Mesenchymal stem cell (in vitro differentiated cells and primary cell): ENCODE measurements at regions not wholly inside any gene's neighbourhood (a gene's known extent, or its start where the extent isn't known, plus 50 kb on each side); places are given as distances from the start of the nearest gene placed in this dataset.

ENCODE experiments used
- DNase-seq: peaks from one replicate; pipeline ENCODE4 v3.0.0-alpha.2; 2013
- H2AFZ ChIP-seq: one replicate; pipeline ENCODE4 v1.6.1; 2013; ENCODE audit warnings: low read depth, mild to moderate bottlenecking, control low read depth, inconsistent platforms, low read length, moderate library complexity
- H2AK5ac ChIP-seq: 2 replicates; pipeline ENCODE4 v1.6.1; 2013; ENCODE audit warnings: low read length, moderate library complexity, mild to moderate bottlenecking, inconsistent platforms; ENCODE audit not compliant: severe bottlenecking
- H2BK120ac ChIP-seq: one replicate; pipeline ENCODE4 v1.6.1; 2013; ENCODE audit warnings: low read depth, mild to moderate bottlenecking, inconsistent platforms, low read length, moderate library complexity
- H2BK12ac ChIP-seq, 2 experiments: one replicate each; pipeline ENCODE4 v1.6.1; 2013; ENCODE audit warnings: inconsistent platforms in 2 of 2, low read length in 2 of 2, mild to moderate bottlenecking in 2 of 2, moderate library complexity in 2 of 2, control low read depth in 1 of 2
- H2BK15ac ChIP-seq: one replicate; pipeline ENCODE4 v1.6.1; 2013; ENCODE audit warnings: mild to moderate bottlenecking, low read depth, inconsistent platforms; ENCODE audit not compliant: poor library complexity, severe bottlenecking
- H2BK5ac ChIP-seq: 2 replicates; pipeline ENCODE4 v1.6.1; 2013; ENCODE audit warnings: low read depth, mild to moderate bottlenecking, low read length, control low read depth, inconsistent platforms; ENCODE audit not compliant: poor library complexity, severe bottlenecking
- H3K14ac ChIP-seq, 2 experiments: one replicate each; pipeline ENCODE4 v1.6.1; 2013; ENCODE audit warnings: inconsistent platforms in 2 of 2, low read length in 2 of 2, control low read depth in 1 of 2, mild to moderate bottlenecking in 1 of 2, moderate library complexity in 1 of 2
- H3K18ac ChIP-seq, 2 experiments: one replicate each; pipeline ENCODE4 v1.6.1; 2013; ENCODE audit warnings: inconsistent platforms in 2 of 2, low read length in 2 of 2, control low read depth in 1 of 2, low read depth in 1 of 2, mild to moderate bottlenecking in 1 of 2
- H3K23ac ChIP-seq, 2 experiments: one replicate each; pipeline ENCODE4 v1.6.1; 2013; ENCODE audit warnings: inconsistent platforms in 2 of 2, low read length in 2 of 2, mild to moderate bottlenecking in 2 of 2, moderate library complexity in 2 of 2, control low read depth in 1 of 2
- H3K27ac ChIP-seq: 2 replicates; pipeline ENCODE4 v1.5.1; 2013; ENCODE audit warnings: mild to moderate bottlenecking, moderate library complexity, low read length, control low read depth, inconsistent platforms; ENCODE audit not compliant: poor library complexity, severe bottlenecking
- H3K27me3 ChIP-seq, 2 experiments: 2 replicates each; pipeline versions ENCODE4 v1.6.1 to v1.7.0; 2013; ENCODE audit warnings: low read length in 2 of 2, mild to moderate bottlenecking in 2 of 2, moderate library complexity in 2 of 2, control low read depth in 1 of 2, inconsistent platforms in 1 of 2; ENCODE audit not compliant: control insufficient read depth in 1 of 2, insufficient read depth in 1 of 2
- H3K36me3 ChIP-seq, 2 experiments: 2 replicates each; pipeline versions ENCODE4 v1.6.1 to v1.7.0; 2013; ENCODE audit warnings: low read length in 2 of 2, control low read depth in 1 of 2, inconsistent platforms in 1 of 2, low read depth in 1 of 2, mild to moderate bottlenecking in 1 of 2; ENCODE audit not compliant: insufficient read depth in 2 of 2, control insufficient read depth in 1 of 2
- H3K4ac ChIP-seq, 2 experiments: one replicate each; pipeline ENCODE4 v1.6.1; 2013; ENCODE audit warnings: inconsistent platforms in 2 of 2, low read length in 2 of 2, mild to moderate bottlenecking in 2 of 2, moderate library complexity in 2 of 2, control low read depth in 1 of 2, low read depth in 1 of 2
- H3K4me1 ChIP-seq: 2 replicates; pipeline ENCODE4 v1.6.1; 2013; ENCODE audit warnings: low read depth, low read length, control low read depth; ENCODE audit not compliant: control insufficient read depth, insufficient read depth
- H3K4me2 ChIP-seq: 2 replicates; pipeline ENCODE4 v1.6.1; 2013; ENCODE audit warnings: low read length, mild to moderate bottlenecking, inconsistent platforms; ENCODE audit not compliant: poor library complexity, severe bottlenecking
- H3K4me3 ChIP-seq, 2 experiments: 2 replicates each; pipeline versions ENCODE4 v1.5.1 to v1.7.0; 2013; ENCODE audit warnings: low read length in 2 of 2, mild to moderate bottlenecking in 2 of 2, control low read depth in 1 of 2, low read depth in 1 of 2; ENCODE audit not compliant: insufficient read depth in 1 of 2
- H3K79me1 ChIP-seq: replicated peaks from 2 replicates; pipeline ENCODE4 v1.6.1; 2013; ENCODE audit warnings: mild to moderate bottlenecking, control low read depth, low read length, inconsistent platforms; ENCODE audit not compliant: poor library complexity, severe bottlenecking
- H3K9ac ChIP-seq: 2 replicates; pipeline ENCODE4 v1.7.0; 2013; ENCODE audit warnings: mild to moderate bottlenecking, low read length, moderate library complexity
- H3K9me3 ChIP-seq: 2 replicates; pipeline ENCODE4 v1.7.0; 2013; ENCODE audit warnings: mild to moderate bottlenecking, low read length; ENCODE audit not compliant: control insufficient read depth
- H4K8ac ChIP-seq: one replicate; pipeline ENCODE4 v1.6.1; 2013; ENCODE audit warnings: inconsistent platforms, mild to moderate bottlenecking, low read length, moderate library complexity
- H4K91ac ChIP-seq: one replicate; pipeline ENCODE4 v1.6.1; 2013; ENCODE audit warnings: mild to moderate bottlenecking, low read length, inconsistent platforms
- WGBS: methylation state at CpG from one replicate; pipeline ENCODE4 v1.1.7; 2013; ENCODE audit warnings: mixed read lengths; 5-methylcytosine and 5-hydroxymethylcytosine counted together

GRCh38 chr11:134541355-134541754 lies 129.3 kb upstream of the B3GAT1 start:
- H2BK15ac ChIP-seq = no peak overlapping the region
- no peak for DNase-seq
- H3K4me2 ChIP-seq = no peak overlapping the region
- H2AFZ ChIP-seq = no peak overlapping the region
- no peaks in the 10 kb centered on the region for H3K9me3 ChIP-seq
- H3K27me3 ChIP-seq = no peaks in the 10 kb centered on the region
- H3K14ac ChIP-seq = no peak overlapping the region
- H2BK12ac ChIP-seq = no peak overlapping the region
- no peaks in the 10 kb centered on the region for H3K79me1 ChIP-seq
- no peak overlapping the region for H3K18ac ChIP-seq
- H2AK5ac ChIP-seq = no peak overlapping the region
- no peak overlapping the region for H3K4me3 ChIP-seq
- no peak overlapping the region for H3K4ac ChIP-seq
- H3K27ac ChIP-seq = no peak overlapping the region
- H3K36me3 ChIP-seq = peaks cover 0 to 3% of the 10 kb centered on the region in 2 experiments
- H3K23ac ChIP-seq = no peak overlapping the region
- H3K9ac ChIP-seq = no peak overlapping the region
- no peak overlapping the region for H4K8ac ChIP-seq
- no peak overlapping the region for H2BK120ac ChIP-seq
- no peaks in the 10 kb centered on the region for H3K4me1 ChIP-seq
- 85% methylated on average over 6 of the region's 6 CpGs for WGBS
- no peak overlapping the region for H2BK5ac ChIP-seq
- no peak overlapping the region for H4K91ac ChIP-seq

GRCh38 chr11:134539285-134539684 lies 127.2 kb upstream of the B3GAT1 start:
- Histone ChIP-seq H3K4me2 (no peak overlapping the region), H4K8ac (no peak overlapping the region), H3K4ac (no peak overlapping the region), H3K27ac (no peak overlapping the region), H2AK5ac (no peak overlapping the region), H3K4me1 (no peaks in the 10 kb centered on the region), H3K36me3 (peaks cover 0 to 3% of the 10 kb centered on the region in 2 experiments), H2BK12ac (no peak overlapping the region), H2BK5ac (no peak overlapping the region), H2BK120ac (no peak overlapping the region), H3K27me3 (no peaks in the 10 kb centered on the region), H4K91ac (no peak overlapping the region), H3K9me3 (no peaks in the 10 kb centered on the region), H2BK15ac (no peak overlapping the region), H2AFZ (no peak overlapping the region), H3K9ac (no peak overlapping the region), H3K14ac (no peak overlapping the region), H3K18ac (no peak overlapping the region), H3K79me1 (no peaks in the 10 kb centered on the region), H3K4me3 (no peak overlapping the region), H3K23ac (no peak overlapping the region)
- no peak for DNase-seq
- WGBS = 79% methylated on average over 2 of the region's 4 CpGs

- Histone ChIP-seq H3K4ac (no peak overlapping the region), H3K36me3 (peaks cover 0 to 3% of the 10 kb centered on the region in 2 experiments), H3K4me3 (peak overlapping the region in 1 of 2 experiments; percentile 9), H3K27ac (no peak overlapping the region), H3K4me1 (no peaks in the 10 kb centered on the region), H3K4me2 (no peak overlapping the region), H3K9me3 (no peaks in the 10 kb centered on the region), H2BK5ac (no peak overlapping the region), H3K23ac (no peak overlapping the region), H4K8ac (no peak overlapping the region), H4K91ac (no peak overlapping the region), H3K27me3 (no peaks in the 10 kb centered on the region), H2AFZ (no peak overlapping the region), H2BK15ac (no peak overlapping the region), H3K79me1 (no peaks in the 10 kb centered on the region), H2AK5ac (no peak overlapping the region), H3K14ac (no peak overlapping the region), H3K9ac (no peak overlapping the region), H2BK120ac (no peak overlapping the region), H3K18ac (no peak overlapping the region), H2BK12ac (no peak overlapping the region)
- WGBS = 88% methylated on average over 15 of the region's 15 CpGs
- DNase-seq = no peak
Observed at GRCh38 chr11:134538742-134539141, 126.7 kb upstream of the B3GAT1 start.

- Histone ChIP-seq H2BK12ac (no peak overlapping the region), H4K8ac (no peak overlapping the region), H2BK5ac (no peak overlapping the region), H3K4me1 (no peaks in the 10 kb centered on the region), H2AFZ (no peak overlapping the region), H3K79me1 (no peaks in the 10 kb centered on the region), H3K4me3 (no peak overlapping the region), H3K36me3 (peaks cover 0 to 3% of the 10 kb centered on the region in 2 experiments), H2BK120ac (no peak overlapping the region), H2BK15ac (no peak overlapping the region), H3K4ac (no peak overlapping the region), H3K27ac (no peak overlapping the region), H2AK5ac (no peak overlapping the region), H3K18ac (no peak overlapping the region), H4K91ac (no peak overlapping the region), H3K4me2 (no peak overlapping the region), H3K27me3 (no peaks in the 10 kb centered on the region), H3K14ac (no peak overlapping the region), H3K9ac (no peak overlapping the region), H3K23ac (no peak overlapping the region), H3K9me3 (no peaks in the 10 kb centered on the region)
- 74% methylated on average over 7 of the region's 7 CpGs for WGBS
- no peak for DNase-seq
Observed at GRCh38 chr11:134537941-134538340, 125.9 kb upstream of the B3GAT1 start.
